ENCODE measurements at regions not wholly inside any gene's neighbourhood (a gene's known extent, or its start where the extent isn't known, plus 50 kb on each side); places are given as distances from the start of the nearest gene placed in this dataset.

DNA sequence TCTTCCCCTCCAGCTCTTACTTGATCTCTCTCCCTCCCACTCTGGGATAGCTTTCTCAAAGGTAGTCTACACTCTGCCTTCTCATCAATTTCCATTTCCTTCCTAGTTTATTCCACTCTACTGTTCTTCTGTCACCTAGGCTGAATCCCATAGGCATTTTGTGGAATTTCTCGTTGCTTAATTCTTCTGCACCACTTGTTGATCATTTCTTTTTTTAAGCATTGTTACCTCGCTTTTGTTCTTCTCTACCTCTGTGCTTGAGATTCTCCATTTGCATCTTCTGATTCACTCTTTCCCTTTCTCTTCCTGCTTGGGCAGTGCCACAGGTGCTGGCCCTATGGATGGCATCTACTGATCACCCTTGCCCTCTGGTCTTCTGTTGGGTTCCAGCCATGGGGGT, 567.2 kb downstream of the CDH26 start:
- Histone ChIP-seq H3K9me3 (no peaks in the 10 kb centered on the region), H3K4me1 (no peaks in the 10 kb centered on the region), H3K4me3 (no peak overlapping the region), H3K36me3 (no peaks in the 10 kb centered on the region), H3K27ac (no peak overlapping the region), H3K27me3 (no peaks in the 10 kb centered on the region)
- TF ChIP-seq, protein P1, sequence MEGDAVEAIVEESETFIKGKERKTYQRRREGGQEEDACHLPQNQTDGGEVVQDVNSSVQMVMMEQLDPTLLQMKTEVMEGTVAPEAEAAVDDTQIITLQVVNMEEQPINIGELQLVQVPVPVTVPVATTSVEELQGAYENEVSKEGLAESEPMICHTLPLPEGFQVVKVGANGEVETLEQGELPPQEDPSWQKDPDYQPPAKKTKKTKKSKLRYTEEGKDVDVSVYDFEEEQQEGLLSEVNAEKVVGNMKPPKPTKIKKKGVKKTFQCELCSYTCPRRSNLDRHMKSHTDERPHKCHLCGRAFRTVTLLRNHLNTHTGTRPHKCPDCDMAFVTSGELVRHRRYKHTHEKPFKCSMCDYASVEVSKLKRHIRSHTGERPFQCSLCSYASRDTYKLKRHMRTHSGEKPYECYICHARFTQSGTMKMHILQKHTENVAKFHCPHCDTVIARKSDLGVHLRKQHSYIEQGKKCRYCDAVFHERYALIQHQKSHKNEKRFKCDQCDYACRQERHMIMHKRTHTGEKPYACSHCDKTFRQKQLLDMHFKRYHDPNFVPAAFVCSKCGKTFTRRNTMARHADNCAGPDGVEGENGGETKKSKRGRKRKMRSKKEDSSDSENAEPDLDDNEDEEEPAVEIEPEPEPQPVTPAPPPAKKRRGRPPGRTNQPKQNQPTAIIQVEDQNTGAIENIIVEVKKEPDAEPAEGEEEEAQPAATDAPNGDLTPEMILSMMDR (IDR thresholded peaks at IDR 0.05): no peak
- no peak for TF ChIP-seq POLR2A (IDR thresholded peaks at IDR 0.05)
- no peak for DNase-seq
- intact Hi-C loops (cut with DNase I; ENCODE audit: low total_unique reads): no loop called here

DNA sequence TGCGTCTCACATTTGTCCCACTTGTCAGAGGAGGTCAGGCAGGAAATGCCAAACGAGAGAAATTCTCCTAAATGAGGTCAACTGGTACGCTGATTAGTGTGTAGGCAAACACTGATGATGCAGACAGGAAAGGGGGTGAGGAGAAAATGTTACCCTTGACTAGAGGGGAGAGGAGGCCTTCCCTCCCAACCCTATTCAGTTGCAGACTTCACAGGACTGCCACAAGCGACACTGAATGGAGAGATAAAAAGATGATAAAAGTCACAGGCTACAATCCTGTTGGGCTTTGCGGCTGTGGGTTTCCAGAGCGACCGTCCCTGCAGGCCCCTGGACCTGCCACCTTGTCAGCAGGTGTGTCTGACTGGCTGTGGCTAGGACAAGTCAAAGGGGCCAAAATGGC, 569.4 kb downstream of the CDH26 start:
- TF ChIP-seq, protein P1 (IDR thresholded peaks at IDR 0.05): no peak
- H3K4me3 ChIP-seq: no peak overlapping the region
- H3K36me3 ChIP-seq: no peaks in the 10 kb centered on the region
- DNase-seq: no peak
- no peaks in the 10 kb centered on the region for H3K4me1 ChIP-seq
- H3K27ac ChIP-seq: no peak overlapping the region
- intact Hi-C loops (cut with DNase I; ENCODE audit: low total_unique reads): no loop called here
- no peaks in the 10 kb centered on the region for H3K27me3 ChIP-seq
- H3K9me3 ChIP-seq: no peaks in the 10 kb centered on the region

DNA sequence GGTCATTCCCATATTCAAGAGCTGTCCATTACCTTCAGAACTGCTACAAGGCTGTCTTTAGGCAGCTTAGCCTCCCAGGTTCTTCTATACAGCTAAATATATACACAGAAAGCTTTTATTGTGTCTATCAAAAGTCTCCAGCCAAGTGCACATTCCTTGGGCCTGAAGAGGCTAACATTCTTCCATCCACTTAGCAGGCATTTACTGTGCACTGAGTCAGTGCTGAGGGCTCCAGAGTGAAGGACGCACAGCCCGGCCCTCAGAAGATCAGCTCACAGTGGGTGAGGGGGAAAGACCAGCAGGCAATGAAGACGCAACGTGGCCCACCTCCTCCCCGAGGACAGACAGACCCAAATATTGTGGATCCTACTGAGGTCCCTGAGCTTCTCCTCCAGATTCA, 569.9 kb downstream of the CDH26 start:
- no peak overlapping the region for H3K4me3 ChIP-seq
- H3K9me3 ChIP-seq: no peaks in the 10 kb centered on the region
- no peaks in the 10 kb centered on the region for H3K4me1 ChIP-seq
- no peak overlapping the region for H3K27ac ChIP-seq
- no peaks in the 10 kb centered on the region for H3K27me3 ChIP-seq
- intact Hi-C loops (cut with DNase I; ENCODE audit: low total_unique reads): no loop called here
- no peak for TF ChIP-seq POLR2A (IDR thresholded peaks at IDR 0.05)
- TF ChIP-seq, protein P1 (IDR thresholded peaks at IDR 0.05): no peak
- no peaks in the 10 kb centered on the region for H3K36me3 ChIP-seq
- DNase-seq: no peak

GRCh38 chr20:60529149-60529548, 570.9 kb downstream of the CDH26 start:
- Histone ChIP-seq H3K27ac (no peak overlapping the region), H3K27me3 (no peaks in the 10 kb centered on the region), H3K36me3 (no peaks in the 10 kb centered on the region), H3K4me1 (no peaks in the 10 kb centered on the region), H3K9me3 (no peaks in the 10 kb centered on the region), H3K4me3 (no peak overlapping the region)
- intact Hi-C loops (cut with DNase I; ENCODE audit: low total_unique reads): no loop called here
- DNase-seq: no peak
- TF ChIP-seq, protein P1 (IDR thresholded peaks at IDR 0.05): no peak
- TF ChIP-seq POLR2A (IDR thresholded peaks at IDR 0.05): no peak

GRCh38 chr20:60535211-60535610, 577.0 kb downstream of the CDH26 start:
- TF ChIP-seq POLR2A (IDR thresholded peaks at IDR 0.05): no peak
- TF ChIP-seq, protein P1 (IDR thresholded peaks at IDR 0.05): no peak
- Histone ChIP-seq H3K36me3 (no peaks in the 10 kb centered on the region), H3K4me1 (no peaks in the 10 kb centered on the region), H3K27me3 (no peaks in the 10 kb centered on the region), H3K27ac (no peak overlapping the region), H3K9me3 (no peaks in the 10 kb centered on the region), H3K4me3 (no peak overlapping the region)
- intact Hi-C loops (cut with DNase I; ENCODE audit: low total_unique reads): no loop called here
- DNase-seq: no peak

Data from uterus (tissue), 3 donors.